ENCODE measurements at regions not wholly inside any gene's neighbourhood (a gene's known extent, or its start where the extent isn't known, plus 50 kb on each side); places are given as distances from the start of the nearest gene placed in this dataset.
A peak's percentile ranks its signal among the peaks of the same experiment; 100 is the strongest.

DNA sequence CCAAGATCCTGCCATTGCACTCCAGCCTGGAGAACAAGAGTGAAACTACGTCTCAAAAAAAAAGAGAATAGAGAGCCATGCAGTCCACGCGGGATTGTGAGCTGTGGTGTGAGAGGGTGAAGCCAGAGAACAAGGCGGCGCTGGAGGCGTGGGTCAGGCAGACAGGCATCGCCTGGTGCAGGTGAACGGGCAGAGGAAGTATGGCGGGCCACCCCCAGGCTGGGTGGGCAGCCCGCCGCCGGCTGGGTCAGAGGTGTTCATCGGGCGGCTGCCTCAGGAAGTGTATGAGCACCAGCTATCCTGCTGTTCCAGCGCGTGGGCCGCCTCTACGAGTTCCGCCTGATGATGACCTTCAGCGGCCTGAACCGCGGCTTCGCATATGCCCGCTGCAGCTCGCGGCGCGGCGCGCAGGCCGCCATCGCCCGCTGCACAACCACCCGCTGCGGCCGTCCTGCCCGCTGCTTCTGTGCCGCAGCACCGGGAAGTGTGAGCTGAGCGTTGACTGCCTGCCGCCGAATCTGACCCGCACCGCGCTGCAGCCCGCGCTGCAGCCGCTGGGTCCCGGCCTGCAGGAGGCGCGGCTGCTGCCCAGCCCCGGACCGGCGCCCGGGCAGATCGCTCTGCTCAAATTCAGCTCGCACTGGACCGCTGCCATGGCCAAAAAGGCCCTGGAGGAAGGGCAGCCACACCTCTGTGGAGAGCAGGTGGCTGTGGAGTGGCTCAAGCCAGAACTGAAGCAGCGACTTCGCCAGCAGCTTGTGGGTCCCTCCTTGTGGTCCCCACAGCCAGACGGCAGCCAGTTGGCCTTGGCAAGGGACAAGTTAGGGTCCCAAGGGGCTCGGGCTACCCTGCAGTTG, 95.5 kb upstream of the PLEKHM1 start (continued):
- TF ChIP-seq CTCF (CRISPR knock-in tag; IDR thresholded peaks at IDR 0.05) (peak; percentile 64), BCL6 (CRISPR knock-in tag; IDR thresholded peaks at IDR 0.05) (peak; percentile 47; the same call in 1 of the 2 replicates), ZNF547 (CRISPR knock-in tag; IDR thresholded peaks at IDR 0.05) (peak; percentile 61; the same call in 1 of the 2 replicates), STAG1 (CRISPR knock-in tag; IDR thresholded peaks at IDR 0.05) (peak; percentile 44), REPIN1 (CRISPR knock-in tag; IDR thresholded peaks at IDR 0.05; ENCODE audit: borderline replicate concordance, low read depth) (0 out of 2 replicates have a peak, but pooled peaks have one; percentile 21), TFDP1 (CRISPR knock-in tag; IDR thresholded peaks at IDR 0.05; ENCODE audit: borderline replicate concordance) (peak; percentile 60; the same call in 1 of the 2 replicates), RBFOX2 (IDR thresholded peaks at IDR 0.05; ENCODE audit: low read depth, low read length) (peak; percentile 55; the same call in 1 of the 2 replicates), REL (CRISPR knock-in tag; conservative IDR thresholded peaks at IDR 0.05) (0 out of 2 replicates have a peak, but pooled peaks have one; percentile 63), ZNF678 (CRISPR knock-in tag; IDR thresholded peaks at IDR 0.05) (peak; percentile 84; the same call in 1 of the 2 replicates), ZNF121 (CRISPR knock-in tag; IDR thresholded peaks at IDR 0.05) (peak; percentile 55; the same call in 1 of the 2 replicates), SAP130 (CRISPR knock-in tag; IDR thresholded peaks at IDR 0.05; ENCODE audit: low read depth) (peak; percentile 62), SP4 (CRISPR knock-in tag; IDR thresholded peaks at IDR 0.05) (0 out of 2 replicates have a peak, but pooled peaks have one; percentile 58), ZNF264 (CRISPR knock-in tag; IDR thresholded peaks at IDR 0.05) (peak; percentile 13; the same call in 1 of the 2 replicates), ZNF792 (CRISPR knock-in tag; IDR thresholded peaks at IDR 0.05) (peak; percentile 45; the same call in 1 of the 2 replicates), ZNF776 (CRISPR knock-in tag; IDR thresholded peaks at IDR 0.05) (0 out of 2 replicates have a peak, but pooled peaks have one; percentile 54)
- TF ChIP-seq, protein P1, sequence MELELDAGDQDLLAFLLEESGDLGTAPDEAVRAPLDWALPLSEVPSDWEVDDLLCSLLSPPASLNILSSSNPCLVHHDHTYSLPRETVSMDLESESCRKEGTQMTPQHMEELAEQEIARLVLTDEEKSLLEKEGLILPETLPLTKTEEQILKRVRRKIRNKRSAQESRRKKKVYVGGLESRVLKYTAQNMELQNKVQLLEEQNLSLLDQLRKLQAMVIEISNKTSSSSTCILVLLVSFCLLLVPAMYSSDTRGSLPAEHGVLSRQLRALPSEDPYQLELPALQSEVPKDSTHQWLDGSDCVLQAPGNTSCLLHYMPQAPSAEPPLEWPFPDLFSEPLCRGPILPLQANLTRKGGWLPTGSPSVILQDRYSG (CRISPR knock-in tag; IDR thresholded peaks at IDR 0.05) = peak; percentile 49; the same call in 1 of the 2 replicates
- TF ChIP-seq, protein P2, sequence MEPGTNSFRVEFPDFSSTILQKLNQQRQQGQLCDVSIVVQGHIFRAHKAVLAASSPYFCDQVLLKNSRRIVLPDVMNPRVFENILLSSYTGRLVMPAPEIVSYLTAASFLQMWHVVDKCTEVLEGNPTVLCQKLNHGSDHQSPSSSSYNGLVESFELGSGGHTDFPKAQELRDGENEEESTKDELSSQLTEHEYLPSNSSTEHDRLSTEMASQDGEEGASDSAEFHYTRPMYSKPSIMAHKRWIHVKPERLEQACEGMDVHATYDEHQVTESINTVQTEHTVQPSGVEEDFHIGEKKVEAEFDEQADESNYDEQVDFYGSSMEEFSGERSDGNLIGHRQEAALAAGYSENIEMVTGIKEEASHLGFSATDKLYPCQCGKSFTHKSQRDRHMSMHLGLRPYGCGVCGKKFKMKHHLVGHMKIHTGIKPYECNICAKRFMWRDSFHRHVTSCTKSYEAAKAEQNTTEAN (CRISPR knock-in tag; conservative IDR thresholded peaks at IDR 0.05) = 0 out of 2 replicates have a peak, but pooled peaks have one; percentile 20
- TF ChIP-seq, protein P3, sequence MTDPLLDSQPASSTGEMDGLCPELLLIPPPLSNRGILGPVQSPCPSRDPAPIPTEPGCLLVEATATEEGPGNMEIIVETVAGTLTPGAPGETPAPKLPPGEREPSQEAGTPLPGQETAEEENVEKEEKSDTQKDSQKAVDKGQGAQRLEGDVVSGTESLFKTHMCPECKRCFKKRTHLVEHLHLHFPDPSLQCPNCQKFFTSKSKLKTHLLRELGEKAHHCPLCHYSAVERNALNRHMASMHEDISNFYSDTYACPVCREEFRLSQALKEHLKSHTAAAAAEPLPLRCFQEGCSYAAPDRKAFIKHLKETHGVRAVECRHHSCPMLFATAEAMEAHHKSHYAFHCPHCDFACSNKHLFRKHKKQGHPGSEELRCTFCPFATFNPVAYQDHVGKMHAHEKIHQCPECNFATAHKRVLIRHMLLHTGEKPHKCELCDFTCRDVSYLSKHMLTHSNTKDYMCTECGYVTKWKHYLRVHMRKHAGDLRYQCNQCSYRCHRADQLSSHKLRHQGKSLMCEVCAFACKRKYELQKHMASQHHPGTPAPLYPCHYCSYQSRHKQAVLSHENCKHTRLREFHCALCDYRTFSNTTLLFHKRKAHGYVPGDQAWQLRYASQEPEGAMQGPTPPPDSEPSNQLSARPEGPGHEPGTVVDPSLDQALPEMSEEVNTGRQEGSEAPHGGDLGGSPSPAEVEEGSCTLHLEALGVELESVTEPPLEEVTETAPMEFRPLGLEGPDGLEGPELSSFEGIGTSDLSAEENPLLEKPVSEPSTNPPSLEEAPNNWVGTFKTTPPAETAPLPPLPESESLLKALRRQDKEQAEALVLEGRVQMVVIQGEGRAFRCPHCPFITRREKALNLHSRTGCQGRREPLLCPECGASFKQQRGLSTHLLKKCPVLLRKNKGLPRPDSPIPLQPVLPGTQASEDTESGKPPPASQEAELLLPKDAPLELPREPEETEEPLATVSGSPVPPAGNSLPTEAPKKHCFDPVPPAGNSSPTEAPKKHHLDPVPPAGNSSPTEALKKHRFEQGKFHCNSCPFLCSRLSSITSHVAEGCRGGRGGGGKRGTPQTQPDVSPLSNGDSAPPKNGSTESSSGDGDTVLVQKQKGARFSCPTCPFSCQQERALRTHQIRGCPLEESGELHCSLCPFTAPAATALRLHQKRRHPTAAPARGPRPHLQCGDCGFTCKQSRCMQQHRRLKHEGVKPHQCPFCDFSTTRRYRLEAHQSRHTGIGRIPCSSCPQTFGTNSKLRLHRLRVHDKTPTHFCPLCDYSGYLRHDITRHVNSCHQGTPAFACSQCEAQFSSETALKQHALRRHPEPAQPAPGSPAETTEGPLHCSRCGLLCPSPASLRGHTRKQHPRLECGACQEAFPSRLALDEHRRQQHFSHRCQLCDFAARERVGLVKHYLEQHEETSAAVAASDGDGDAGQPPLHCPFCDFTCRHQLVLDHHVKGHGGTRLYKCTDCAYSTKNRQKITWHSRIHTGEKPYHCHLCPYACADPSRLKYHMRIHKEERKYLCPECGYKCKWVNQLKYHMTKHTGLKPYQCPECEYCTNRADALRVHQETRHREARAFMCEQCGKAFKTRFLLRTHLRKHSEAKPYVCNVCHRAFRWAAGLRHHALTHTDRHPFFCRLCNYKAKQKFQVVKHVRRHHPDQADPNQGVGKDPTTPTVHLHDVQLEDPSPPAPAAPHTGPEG (CRISPR knock-in tag; IDR thresholded peaks at IDR 0.05) = peak; percentile 72; the same call in 1 of the 2 replicates
